NCI-H1436 treated with DMSO at 0.1 percent for 48 hours (cell line): ENCODE measurements at regions not wholly inside any gene's neighbourhood (a gene's known extent, or its start where the extent isn't known, plus 50 kb on each side); places are given as distances from the start of the nearest gene placed in this dataset.

Experiments used
- DNase-seq: peaks from one replicate; lab custom pipeline; 2025; lab: John Stamatoyannopoulos, UW

DNA sequence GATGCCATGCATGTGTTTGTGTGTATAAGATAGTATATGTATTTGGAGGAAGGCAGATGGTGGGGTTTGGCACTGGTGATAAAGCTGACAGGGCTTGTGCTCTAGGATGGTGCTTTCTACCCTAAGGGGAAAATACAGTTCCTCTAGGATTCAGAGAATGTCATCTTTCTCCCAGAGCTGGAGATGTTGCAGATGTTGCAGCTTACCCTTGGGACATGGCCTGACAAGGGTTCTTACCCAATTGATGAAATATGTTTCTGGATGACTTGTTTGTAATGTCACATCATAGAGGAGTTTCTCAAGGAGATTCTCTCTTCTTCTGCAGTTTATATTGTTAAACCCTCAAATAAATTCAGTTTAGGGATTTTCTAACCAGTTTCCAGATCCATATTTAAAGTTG, 52.5 kb upstream of the PITX2 start:
- no peak for DNase-seq

DNA sequence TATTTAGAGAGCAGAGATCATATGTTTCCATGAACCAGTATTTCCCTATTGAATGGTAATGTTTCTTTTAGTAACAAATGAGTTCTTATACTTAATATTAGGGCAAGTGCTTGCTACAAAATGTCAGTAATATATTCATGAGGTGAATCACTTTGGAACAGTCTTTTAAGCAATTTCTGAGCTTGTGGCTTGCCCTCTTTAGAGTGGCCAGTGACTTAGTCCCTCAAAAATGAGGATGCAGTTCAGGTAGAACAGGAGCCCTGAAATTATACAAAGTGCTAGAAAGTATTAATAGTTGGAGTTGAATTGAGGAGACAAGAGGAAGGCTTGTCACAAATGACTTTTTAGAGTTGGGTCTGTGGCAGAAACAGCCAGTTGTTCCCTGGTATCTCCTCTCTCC, 53.4 kb upstream of the PITX2 start:
- DNase-seq = no peak

GRCh38 chr4:110678517-110679227, 55.8 kb upstream of the PITX2 start:
- DNase-seq = no peak

DNA sequence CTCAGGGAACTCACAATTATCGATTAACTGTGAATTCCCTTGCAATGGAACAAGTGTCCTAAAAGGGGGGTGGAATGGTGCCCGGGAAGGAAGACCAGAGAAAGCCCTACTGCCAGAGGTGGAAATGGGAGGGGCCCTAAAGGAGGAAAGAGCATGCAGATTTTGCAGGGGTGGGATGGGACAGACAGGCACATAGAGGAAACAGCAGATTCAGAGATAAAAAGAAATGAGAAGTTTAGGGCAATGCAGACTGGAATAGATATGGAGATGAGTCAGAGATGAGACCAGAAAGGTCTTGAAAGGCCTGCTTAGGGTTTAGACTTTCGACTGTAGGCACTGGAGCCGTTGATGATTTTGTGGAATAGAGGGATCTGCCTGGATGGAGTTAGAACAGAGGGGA, 57.4 kb upstream of the PITX2 start:
- no peak for DNase-seq

DNA sequence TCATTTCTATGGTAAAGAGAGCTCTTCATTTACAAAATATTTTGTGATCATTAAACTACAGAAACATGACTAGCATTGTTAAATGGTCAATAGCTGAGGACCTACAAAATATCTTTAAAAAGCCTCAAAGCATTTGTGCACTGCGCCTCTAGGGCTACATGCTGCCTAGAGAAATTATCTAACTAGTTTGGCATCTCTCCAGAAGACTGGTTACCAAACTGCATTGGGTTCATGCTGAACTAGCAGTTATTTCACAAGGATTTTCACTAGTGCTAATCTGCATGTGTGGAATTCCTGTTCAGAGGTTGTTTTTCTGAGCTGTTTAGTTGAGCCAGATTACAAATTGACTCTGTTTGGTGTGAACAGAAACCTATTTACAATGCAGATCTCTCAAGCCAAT, 58.5 kb upstream of the PITX2 start:
- DNase-seq = no peak

GRCh38 chr4:110682311-110682710, 59.4 kb upstream of the PITX2 start:
- DNase-seq = no peak

DNA sequence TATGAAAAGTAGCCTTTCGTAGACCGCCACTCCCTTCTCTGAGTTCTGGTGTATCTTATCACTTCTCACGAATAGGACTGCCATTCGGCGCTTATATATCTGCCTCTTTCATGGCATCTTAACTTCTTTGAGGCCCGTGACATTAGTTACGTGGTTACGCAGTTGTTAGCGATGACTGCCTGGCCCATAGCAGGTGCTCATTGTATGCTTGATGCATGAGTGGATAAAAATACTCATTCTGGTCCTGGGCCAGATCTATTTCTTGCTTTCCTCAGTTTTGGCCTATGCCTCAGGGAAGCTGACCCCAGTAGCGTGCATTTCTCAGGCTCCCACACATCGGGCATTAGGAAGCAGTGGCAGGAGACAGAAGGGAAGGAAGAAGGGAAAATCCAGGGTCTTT, 60.7 kb upstream of the PITX2 start:
- DNase-seq = no peak

GRCh38 chr4:110702326-110702725, 79.4 kb upstream of the PITX2 start:
- no peak for DNase-seq

DNA sequence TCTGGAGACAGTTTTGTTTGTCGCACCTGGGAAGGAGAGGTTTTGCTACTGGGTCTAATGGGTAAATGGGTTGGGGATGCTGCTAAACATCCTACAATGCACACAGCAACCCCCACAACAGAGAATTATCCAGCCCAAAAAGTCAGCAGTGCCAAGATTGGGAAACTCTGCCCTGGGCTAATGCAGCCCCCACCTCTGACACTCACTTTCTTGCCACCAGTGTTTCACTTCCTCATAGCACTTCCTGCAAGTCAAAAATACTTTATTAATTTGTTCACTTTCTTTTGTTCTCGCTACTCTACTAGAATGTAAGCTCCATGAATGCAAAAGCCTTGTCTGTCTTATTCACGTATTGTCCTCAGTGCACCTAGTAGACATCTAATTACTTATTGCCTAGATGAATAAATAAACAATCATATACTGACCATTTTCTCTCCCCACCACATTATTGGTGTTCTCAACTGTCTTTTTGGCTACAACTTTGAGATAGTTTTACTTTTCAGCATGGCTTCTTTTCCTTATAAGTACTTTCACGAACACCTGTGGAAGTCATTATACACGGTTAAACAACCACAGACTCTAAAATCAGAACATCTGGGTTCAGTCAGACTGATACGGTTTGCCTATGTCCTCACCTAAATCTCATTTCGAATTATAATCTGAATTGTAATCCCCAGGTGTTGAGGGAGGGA, 82.0 kb upstream of the PITX2 start:
- no peak for DNase-seq

GRCh38 chr4:110705440-110705782, 82.5 kb upstream of the PITX2 start:
- DNase-seq = no peak

DNA sequence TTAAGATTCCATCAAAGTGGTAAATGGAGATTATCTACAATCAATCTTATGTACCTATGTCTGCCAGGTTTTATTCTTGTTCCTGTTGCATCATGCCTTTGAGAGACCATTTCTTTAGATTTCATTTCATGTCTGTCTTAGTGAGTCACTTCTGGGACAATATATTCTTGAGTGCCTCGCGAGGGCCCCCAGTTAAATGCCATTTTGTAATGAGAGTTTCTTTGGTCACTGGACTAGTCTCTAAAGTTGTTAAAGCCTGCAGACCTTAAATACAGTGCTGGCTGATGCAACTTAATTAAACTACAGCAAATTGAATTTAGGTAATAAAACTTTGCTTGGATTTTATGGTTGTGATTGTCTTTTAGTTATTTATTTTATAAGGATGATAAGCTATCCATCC, 87.2 kb upstream of the PITX2 start:
- no peak for DNase-seq

DNA sequence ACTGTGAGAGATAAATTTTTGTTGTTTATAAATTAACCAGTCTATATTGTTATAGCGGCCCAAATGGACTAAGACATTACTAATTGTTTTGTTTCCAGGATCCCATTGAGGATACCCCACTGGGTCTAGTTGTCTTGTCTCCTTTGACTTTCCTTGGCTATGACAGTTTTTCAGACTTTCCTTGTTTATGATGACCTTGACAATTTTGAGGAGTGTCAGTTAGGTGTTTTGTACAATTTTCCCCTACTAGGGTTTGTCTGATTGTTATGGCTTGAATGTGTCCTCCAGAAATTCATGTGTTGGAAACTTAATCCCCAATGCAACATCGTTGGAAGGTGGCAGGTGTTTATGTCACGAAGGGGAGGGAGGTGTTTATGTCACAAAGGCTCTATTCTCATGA, 89.6 kb upstream of the PITX2 start:
- DNase-seq = no peak

- DNase-seq = no peak
These were observed 107.4 kb upstream of the PITX2 start for GRCh38 chr4:110730318-110730717.

GRCh38 chr4:110733901-110734300, 111.0 kb upstream of the PITX2 start:
- DNase-seq = no peak

DNA sequence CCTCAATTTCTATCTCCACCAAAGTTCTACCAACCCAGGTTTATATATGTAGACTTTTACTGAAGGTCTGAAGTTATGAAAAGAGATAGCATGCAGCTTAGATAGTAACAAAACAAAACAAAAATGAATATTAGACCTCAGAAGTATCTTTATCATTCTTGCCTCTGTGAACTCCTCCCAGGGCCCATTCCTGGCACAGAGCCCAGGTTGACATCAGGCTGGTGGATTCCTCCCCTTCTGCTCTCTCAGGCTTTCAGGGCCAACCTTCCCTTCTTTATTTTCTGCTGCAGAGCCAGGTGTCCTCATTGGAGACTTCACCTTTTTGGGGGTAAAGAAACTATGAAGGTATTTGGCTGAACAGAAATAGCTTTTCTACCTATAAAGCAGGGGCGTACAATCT, 112.8 kb upstream of the PITX2 start:
- DNase-seq = no peak

DNA sequence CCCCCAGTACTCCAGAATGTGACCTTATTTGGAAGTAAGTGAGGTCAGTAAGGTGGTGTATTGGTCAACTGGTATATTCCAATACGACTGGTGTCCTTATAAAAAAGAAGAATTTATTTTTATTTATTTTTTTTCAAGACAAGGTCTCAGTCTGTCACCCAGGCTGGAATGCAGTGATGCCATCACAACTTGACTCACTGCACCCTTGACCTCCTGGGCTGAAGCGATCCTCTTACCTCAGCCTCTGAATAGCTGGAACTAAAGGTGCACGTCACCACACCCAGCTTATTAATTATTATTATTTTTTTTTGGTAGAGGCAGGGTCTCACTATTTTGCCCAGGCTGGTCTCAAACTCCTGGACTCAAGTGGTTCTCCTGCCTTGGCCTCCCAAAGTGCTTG, 115.1 kb upstream of the PITX2 start:
- DNase-seq = no peak

DNA sequence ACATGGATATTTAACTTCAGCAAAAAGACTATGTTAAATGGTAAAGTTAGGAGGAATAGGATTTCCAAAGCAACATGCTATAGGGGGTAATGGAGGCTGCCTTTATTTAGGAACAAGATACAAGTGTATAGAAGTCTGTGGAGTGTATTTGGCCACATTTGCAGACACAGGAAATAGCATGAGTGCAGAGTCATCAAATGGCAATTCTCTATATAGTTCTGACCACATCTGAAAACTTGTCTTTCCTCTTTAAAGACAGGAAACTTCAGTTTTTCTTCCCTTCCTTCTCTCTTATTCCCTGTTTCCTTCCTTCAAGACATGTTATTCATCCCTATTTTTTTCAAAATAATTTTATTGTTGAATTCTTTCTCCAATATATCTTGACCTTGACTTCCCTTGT, 119.3 kb upstream of the PITX2 start:
- no peak for DNase-seq

DNA sequence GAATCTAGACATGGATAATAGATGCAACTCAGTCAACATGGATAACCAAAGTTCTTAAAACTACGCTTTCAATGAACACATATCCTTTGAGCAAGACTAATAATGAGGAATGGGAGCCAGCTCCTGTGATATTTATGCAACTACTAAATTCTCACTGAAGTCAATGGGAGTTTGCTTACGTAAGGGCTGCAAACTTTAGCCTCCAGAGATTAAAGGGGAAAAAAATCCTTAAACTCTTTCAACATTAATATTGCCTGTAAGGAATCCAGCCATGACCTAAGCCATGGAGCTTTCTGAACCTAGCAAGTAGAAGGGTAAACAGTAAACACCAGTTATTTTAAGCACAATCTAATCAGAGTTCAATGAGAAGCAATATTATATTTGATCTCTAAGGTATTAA, 125.2 kb upstream of the PITX2 start:
- DNase-seq = no peak

DNA sequence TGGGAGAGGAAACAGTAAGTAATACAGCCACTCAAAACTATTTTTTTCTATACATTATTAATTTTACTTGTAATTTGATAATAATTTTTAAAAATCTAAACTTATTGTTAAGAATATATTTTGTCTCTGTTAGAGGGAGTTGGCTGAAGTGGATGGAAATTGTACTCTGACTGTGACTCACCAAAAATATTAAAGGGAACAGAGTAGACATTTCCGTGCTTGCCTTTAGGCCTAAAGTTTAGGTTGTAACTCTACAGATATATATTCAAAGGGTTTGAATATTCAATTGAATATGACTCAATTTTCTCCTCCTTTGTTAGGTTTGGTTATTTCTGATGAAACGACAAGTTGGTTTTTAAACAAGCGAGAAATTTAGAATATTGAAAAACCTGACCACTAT, 128.3 kb upstream of the PITX2 start:
- no peak for DNase-seq

DNA sequence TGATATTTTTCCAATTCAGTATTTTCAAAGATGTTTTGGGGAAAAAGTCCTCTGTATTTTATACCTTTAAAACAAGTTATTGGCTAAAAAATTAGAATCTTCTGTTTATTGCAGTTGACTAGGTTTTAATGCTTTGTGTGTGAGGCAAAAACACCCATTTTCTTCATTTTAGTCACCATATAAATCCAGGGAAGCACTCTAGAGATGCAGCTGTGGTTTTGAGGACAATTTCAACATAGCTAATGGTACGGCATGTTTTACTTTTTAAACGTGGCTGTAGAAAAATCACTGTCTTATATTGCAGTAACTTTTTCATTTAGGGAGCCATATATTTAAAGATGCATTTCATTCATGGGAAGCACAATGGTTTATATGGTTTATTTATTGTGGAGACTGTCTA, 129.1 kb upstream of the PITX2 start:
- no peak for DNase-seq

GRCh38 chr4:110753466-110753865, 130.6 kb upstream of the PITX2 start:
- no peak for DNase-seq

DNA sequence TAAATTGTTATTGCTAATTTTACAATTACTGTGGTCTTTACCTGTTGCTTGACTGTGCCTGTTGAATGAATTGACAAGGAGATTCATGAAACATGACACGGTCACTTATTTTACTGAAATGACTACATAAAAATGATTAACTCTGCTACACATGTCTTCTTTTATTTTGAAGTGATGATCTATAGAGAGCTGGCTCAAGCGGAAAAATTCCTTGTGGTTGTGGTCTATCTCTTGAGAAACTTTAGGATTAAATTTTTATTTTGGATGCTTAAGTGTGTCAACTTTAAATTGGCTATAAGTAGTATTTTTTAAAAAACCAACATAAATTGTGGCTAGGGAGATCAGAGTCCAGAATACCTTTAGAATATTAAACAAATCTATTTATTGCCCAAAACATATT, 131.8 kb upstream of the PITX2 start:
- no peak for DNase-seq

GRCh38 chr4:110769578-110769977, 146.7 kb upstream of the PITX2 start:
- DNase-seq = no peak

DNA sequence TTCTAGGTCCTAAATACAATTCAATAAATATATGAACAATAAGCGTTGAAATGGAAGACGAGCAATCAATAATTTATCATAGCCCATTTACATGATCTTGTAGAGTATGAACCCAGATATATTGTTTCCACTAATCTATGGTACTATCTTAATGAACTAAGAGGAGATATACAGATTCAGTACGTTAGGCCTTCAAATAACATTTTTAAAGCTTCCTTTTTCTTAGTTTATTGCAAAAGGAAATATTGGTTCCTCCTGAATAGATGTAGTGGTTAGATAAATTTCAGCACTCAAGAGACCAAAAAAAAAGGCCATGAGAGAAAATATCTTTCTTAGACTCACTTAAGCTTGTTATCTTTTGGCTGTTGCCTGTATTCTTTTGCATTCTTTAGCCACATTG, 147.5 kb upstream of the PITX2 start:
- DNase-seq = no peak
